ENCODE measurements at regions not wholly inside any gene's neighbourhood (a gene's known extent, or its start where the extent isn't known, plus 50 kb on each side); places are given as distances from the start of the nearest gene placed in this dataset.

- DNase-seq: no peak
Observed at GRCh38 chr5:174414315-174414710, 310.1 kb upstream of the MSX2 start.

GRCh38 chr5:174418809-174419539, 305.4 kb upstream of the MSX2 start:
- no peak for DNase-seq

DNA sequence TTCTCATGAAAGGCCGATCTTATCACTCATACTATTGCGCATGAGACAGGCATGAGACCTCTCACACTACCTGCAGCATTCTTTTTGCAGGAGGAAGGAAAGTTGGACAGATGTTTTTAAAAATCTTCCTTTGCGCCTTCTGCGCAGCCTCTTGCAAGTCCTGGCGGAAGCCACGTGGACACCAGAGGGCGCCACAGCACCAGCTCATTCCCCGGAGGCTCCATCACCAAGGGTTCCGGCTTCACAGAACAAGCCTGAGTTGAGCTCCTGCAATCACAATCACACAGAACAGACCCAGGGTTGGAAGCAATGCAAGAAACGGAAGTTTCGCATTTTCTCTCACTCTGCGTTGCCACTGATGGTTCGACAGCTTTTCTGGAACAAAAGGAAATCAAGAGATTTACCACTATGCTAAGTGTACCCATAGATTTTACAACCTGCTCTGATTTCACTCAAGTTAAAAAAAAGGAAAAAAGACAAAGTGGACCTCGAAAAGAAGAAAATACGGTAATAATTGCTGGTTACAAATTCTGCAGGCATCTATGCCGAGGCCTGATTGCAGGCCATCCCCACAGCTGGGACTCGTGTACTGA, 304.7 kb upstream of the MSX2 start:
- peak; percentile 59 to 60 for DNase-seq

GRCh38 chr5:174420651-174421407, 303.6 kb upstream of the MSX2 start:
- DNase-seq: no peak

DNA sequence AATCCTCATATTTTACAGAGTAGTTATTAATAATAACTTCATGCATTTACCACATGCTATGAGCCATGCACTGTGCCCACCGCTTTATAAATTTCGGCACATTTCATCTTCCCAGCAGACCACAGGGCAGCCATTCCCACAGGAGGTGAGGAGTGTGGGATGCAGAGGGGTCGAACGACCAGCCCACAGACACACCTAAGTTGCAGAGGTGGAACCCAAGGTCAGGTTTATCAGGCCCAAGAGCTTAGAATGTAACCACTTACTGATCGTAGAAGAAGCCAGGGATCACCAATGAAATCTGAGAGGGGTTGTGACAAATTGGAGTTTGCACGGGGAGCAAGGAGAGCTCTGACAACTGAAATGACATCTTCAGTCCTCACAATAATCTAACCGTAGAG, 303.0 kb upstream of the MSX2 start:
- no peak for DNase-seq

DNA sequence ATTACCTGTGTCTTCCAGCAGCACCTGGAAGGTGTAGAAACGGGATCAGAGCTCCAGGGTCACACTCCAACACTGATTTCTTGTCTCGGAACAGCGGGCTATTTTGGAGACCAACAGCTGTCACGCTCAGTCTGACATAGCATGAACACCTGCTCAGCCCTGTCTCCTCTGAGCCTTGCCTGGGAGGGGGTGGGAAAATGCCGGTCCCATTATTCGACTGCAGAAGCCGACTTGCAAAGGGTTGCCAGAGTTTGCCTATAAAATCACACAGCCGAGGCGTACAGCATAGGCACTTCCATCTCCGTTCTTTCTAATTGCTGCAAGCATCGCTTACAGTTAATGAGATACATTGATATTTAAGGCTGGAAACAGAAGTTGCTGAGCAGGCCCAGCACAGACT, 300.8 kb upstream of the MSX2 start:
- DNase-seq: peak; percentile 15 to 26

DNA sequence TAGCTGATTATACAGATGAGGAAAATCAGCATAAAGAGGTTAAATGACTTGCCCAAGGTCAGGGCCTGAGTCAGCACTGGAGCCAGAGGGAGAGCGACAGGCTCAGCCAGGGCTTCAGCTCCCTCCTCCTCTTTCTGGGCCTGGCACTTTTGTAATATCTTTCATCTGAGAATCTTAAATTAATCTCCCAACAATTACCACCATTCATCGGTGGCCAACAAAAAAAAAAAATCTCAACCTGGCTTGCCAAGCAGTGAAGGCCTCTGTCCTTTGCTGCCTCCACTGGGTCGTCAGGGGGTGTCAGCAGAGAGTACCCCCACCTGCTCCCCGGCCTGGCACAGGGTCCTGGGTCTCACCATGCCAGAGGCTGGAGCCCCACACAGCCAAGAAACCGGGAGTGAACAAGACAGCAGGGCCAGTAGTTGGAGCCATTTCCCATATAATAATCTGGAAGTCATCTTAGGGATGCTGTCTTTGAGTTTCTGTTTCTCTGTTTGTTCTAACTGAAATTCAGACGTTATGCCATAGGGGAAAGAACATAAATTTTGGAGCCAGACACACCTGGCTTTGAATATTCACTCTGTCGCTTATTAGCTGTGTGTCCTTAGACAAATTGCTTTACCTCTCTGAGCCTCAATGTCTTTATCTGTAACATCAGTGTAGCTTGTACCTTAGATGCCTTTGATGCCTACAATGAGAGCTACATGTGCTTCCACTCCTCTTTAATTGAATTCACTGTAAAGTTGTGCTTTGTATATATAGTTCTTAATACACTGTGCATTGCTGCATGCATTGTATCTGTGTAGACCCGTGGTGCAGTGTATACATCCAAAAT, 299.9 kb upstream of the MSX2 start:
- DNase-seq: no peak

DNA sequence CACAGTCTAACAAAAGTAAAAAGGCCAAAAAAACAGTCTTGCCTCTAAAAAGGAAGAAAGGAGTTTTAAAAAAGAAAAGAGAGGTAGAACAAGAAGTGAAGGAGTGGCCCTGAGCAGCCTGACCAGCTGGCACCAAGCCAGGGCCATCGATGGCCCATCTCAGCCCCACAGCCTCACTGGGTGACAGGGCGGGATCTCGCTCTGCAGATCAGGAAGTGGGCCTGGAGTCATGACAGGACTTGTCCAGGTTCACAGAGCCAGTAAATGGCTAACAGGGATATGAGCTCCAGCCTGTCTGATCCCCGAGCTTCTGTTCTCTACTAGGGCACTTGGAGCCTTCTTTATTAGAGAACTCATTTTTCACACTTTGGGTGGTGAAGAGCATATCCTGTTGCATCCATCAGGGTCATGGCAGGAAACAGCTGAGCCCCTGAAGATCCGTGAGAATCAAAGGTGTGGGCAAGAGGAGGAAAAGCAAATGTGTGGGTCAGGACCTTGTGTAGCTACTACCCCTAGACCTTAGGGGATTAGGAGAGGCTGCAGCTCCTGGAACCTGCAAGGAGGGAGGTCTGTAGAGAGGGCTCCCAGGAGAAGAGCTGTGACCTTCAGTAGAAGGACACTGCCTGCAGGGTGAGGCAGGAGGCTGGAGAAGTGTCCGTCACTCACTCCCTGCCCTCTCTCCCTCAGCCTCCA, 299.0 kb upstream of the MSX2 start:
- no peak for DNase-seq

GRCh38 chr5:174425964-174426290, 298.5 kb upstream of the MSX2 start:
- DNase-seq: no peak

DNA sequence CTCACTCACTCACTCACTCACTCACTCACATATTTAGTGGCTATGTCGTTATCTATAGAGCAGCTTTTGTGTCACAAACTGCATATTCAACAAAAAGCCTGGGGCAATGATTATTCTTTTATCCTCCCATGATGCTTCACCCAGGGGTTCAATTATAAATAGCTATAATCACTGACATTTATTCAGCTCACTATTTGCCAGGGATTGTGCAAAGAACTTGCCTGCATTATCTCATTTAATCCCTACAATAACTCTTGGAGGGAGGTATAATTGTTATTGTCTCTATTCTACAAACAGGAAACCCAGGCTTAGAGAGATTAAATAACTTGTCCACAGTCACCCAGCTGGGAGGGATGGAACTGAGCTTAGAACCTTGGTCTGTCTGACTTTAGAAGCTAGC, 298.0 kb upstream of the MSX2 start:
- no peak for DNase-seq

DNA sequence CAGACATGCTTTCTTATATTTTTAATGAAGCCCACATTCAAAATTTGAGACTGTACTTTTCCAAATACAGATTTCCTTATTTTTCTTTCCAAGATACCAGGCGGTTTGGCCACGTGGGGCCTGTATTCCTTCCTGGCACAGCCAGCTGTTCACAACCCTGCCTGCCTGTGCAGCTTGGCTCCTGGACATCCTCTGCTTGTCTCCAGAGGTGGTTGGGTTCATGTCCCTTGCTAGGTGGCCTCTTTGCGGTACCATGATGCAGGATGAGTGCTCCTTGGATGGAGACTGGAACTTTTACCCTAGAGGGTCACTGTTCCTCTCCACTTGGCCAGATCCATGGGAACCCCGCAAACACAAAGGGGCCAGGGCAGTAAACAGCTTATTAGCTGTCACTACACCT, 297.5 kb upstream of the MSX2 start:
- no peak for DNase-seq

DNA sequence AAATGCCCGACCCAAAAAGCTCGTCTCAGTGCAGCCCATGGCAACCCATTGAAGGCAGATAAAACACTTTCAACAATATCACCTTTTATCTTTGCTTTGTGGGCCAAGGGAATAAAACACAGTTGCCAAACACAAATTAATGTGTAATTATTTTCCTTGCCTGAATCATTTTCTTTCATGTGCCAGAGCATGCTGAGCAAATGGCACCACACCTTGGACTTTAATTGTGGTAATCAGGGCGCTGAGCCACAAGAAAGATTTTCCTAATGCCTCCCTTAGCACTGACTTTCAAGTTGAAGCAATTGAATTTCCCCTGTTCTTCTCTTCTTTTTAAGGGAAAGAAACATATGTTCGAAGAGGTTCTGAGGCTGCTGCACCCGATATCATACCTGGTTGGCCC, 297.1 kb upstream of the MSX2 start:
- DNase-seq: no peak

DNA sequence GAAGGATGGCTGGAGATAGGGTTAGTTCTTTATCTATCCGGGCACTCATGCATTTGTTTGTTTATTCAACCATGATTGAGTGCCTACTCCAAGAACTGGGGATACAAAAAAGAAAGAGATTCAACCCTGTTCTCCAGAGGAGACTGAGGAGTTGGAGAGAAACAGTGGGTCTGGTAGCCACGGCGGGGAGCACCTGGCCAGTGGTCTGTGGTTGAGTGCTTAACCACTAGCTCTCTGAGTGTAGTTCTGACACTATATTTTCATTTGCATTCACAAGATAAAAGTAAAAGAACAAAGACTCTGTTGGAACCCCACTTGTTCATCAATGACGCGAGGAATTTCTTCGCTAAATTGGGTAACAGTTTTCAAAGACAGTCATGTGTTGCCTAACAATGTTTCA, 295.5 kb upstream of the MSX2 start:
- no peak for DNase-seq

GRCh38 chr5:174430940-174431339, 293.4 kb upstream of the MSX2 start:
- DNase-seq: no peak

DNA sequence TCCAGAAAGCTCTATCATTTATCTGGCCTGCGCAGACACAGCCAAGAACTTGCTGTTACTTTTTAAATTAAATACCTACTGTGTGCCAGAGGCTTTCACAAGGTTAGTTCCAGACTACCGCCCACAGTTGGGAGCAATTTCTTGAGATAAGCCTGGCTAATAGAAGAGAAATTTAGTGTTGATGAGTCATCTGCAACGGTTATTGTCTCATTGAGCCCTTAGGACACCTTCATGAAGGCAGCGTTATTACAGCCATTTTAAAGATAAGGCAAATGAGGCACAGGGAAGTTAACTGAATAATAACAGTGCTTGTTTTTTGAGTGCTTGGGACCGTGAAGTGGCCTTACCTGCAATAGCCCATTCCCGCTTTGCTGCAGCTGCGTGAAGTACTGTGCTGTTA, 292.9 kb upstream of the MSX2 start:
- no peak for DNase-seq

GRCh38 chr5:174433098-174433497, 291.3 kb upstream of the MSX2 start:
- DNase-seq: no peak

GRCh38 chr5:174436750-174437149, 287.6 kb upstream of the MSX2 start:
- DNase-seq: no peak

DNA sequence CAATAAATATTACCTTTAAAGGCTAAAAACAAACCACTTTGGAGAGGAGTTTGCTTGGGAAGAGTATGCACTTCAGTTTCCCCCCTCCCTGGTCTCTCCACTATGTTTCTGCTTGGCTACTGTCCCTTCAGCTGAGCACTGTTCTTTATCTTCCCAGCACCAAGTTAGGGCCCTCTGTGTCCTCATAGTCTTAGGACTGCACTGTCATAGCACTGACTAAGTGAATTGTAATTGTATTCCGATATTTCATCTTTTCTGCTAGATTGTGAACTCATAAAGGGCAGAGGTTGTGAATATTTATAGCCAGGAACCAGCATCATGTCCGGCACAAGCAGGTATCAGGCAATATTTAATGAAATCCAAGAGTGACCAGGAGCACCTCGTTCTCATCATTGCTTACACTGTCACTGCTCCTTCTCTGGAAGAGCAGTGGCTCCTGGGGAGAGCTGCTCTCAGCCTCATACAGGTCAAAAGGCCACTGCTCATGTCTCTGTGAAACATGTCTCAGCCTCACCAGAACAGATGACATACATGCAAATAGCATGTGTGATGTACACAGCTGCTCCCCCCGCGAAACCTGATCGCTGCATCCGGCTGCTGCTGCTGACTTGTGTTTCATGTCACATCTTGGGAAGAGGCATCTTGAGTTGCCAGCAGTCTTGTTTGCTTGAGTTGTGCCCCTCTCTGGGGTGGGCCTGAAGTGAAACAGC, 279.7 kb upstream of the MSX2 start:
- no peak for DNase-seq

DNA sequence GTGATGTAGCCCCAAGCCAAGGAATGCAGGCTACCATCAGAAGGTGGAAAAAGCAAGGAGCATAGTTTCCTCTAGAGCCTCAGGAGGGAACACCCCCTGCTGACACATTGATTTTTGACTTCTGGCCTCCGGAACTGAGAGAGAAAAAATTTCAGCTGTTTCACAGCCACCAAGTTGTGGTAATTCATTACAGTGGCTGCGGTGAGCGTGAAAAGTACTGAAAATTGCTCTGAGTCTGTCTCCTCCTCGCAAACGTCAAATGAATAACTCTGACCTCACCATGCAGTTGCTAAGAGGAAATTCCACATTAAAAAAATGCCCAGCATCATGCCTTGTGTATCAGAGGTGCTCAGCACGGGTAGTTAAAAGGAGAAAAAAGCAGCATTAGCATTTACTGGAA, 277.9 kb upstream of the MSX2 start:
- no peak for DNase-seq

- DNase-seq: no peak
Observed at GRCh38 chr5:174446988-174447387, 277.4 kb upstream of the MSX2 start.

GRCh38 chr5:174448041-174448440, 276.3 kb upstream of the MSX2 start:
- no peak for DNase-seq

GRCh38 chr5:174448662-174449061, 275.7 kb upstream of the MSX2 start:
- DNase-seq: no peak
